T-helper 1 cell treated with Interleukin-12 subunit alpha and Interleukin-12 subunit beta and Interleukin-4 antibody, amounts not matched to agents 30 ng/mL and 1 ng/mL, for 36 hours (primary cell): ENCODE measurements at regions not wholly inside any gene's neighbourhood (a gene's known extent, or its start where the extent isn't known, plus 50 kb on each side); places are given as distances from the start of the nearest gene placed in this dataset.
"Not testable (repeated sequence)": the region's sequence is repeated elsewhere in the genome, so short reads cannot be mapped to it uniquely, and the experiment has no call there.

Experiments used
- intact Hi-C: fragments of 100-400 bp; cut with micrococcal nuclease; formaldehyde crosslinking; loops from one replicate; pipeline ENCODE4 v1.15.1; 2024

DNA sequence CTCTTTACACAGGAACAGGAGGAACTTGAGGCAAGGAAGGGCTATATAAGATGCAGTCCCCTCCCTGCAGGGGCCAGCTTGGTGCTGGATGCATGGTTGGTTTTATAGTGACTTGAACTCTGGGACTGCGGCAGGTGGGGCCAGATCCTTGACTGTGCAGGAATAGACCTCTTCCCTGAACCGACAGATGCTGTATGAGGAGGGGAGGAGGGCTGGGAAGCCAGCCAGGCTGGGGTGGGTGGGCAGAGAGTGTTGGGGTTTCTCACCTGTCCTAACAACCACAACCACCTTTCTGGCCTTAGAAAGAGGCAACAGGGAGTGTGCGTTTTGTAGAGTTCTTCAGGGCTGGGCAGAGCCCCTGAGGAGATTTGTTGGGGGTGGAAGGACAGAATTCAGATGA is 798.1 kb downstream of the KCNJ18 start:
- intact Hi-C loops: no loop called here

DNA sequence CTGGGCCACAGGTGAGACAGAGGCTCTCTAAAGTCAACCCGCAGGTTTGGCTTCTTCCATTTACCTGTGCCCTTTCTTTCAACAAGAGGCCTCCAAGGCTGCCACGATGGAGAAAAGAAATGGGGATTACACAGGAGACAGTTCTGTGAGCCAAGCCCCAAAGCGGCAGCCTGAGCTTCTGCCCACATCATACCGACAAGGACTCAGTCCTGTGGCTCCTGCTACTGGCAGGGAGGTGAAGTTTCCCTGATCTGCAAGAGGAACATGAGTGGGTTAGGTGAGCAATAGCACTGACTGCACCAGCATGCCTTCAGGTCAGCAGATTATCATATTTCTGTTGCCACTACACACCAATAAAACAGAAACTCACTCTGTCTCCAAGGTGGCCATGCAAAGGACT is 800.0 kb downstream of the KCNJ18 start:
- intact Hi-C loops: no loop called here

DNA sequence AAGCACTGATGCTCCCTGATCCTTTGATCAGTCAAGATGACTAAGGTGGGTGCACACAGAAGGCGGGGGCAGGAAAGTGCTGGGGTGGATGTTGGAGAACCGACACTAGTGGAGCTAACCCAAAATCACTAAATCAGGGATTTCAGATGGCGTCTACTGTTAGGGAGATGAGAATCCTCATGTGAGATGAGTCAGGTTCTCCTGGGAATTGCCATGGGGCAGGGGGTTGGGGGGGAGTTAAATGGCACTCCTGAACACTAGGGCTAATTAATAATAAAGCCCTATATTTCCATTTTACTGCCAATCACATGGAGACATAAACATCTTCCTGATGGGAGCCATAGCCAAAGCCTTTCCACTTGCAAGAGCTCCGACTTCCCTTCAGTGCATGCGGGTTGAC is 804.1 kb downstream of the KCNJ18 start:
- intact Hi-C loops: no loop called here

DNA sequence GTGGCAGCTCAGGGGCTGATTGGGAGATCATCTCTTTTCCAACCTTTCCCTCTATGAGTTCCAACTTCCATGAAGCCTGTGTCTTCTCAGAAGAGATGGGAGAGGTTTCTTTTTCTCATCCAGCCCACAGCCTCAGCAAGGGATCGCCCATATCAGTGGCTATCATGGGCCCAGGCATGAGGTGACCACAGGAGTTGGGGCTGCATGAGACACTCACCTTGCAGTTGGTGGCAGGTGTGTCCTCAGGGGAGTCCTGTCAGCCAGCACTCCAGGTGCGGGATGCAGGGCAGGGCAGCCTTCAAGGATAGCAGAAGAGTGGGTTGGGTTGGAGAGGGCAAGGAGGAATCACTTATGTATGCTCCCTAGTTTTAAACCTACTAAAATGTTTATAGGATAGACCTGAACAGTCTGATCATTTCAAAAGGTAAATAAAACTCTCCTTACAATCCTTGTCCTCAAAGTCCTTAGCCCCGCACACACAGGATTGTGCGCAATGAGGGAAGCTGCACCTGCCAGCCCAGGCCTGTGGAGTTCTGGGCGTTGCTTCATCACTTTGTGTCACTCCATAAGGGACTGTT is 811.1 kb downstream of the KCNJ18 start:
- intact Hi-C loops: no loop called here

DNA sequence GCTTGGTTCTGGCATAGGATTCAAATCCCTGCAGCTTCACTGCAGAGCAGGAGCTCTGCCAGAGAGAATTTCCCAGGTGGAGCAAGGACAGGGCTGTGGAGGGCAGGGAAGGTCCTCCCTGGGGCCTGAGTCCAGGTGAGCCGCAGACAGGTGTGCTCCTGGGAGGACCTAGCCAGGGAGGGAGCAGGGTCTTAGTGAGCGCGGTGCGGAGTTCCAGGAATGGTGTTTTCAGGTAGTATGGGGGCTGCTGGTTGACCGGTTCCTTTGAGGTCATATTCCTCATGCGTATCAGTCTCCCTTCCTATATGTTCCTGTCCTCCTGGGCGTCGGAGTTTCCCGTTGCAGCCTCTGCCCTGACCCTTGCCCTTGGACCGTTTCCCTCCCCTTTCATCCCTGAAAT is 813.3 kb downstream of the KCNJ18 start:
- intact Hi-C loops: no loop called here

DNA sequence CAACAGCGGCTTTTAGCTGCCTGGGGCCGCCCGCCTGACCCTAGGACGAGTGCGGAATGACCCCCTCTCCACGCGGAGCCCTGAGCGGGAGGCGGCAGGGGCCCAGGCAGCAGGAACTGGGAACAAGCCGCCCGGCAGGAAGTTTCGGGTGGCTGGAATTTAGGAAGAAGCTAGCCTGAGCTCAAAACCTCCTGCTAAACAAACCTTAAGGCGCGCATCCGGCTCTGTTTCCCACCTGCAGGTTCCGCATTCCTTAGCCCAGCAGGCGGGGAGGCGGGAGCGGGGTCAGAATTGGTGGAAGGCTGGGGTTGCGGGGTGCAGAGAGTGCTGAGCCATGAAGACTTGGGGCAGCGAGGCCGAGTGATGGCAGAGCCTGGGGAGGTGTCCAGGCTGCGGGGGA is 813.9 kb downstream of the KCNJ18 start:
- intact Hi-C loops: no loop called here

DNA sequence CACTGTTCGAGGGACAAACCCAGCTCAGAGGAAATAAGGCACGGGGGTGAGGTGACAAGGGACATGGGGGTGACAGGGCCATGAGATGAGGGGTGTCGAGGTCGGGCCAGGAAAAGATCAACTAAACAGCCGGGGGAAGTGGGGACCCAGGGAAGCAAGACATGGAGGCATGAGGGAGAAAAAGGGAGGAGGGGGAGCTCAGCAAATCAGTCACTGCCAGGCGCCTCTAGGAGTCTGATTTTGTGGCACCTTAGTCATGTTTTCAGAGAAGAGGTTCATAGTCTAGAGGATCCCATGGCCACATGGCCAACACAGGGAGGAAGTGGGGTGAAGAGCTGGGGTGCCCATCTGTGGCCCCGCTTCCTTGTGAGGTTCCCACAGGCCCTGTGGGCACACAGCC is 814.5 kb downstream of the KCNJ18 start:
- intact Hi-C loops: no loop called here

DNA sequence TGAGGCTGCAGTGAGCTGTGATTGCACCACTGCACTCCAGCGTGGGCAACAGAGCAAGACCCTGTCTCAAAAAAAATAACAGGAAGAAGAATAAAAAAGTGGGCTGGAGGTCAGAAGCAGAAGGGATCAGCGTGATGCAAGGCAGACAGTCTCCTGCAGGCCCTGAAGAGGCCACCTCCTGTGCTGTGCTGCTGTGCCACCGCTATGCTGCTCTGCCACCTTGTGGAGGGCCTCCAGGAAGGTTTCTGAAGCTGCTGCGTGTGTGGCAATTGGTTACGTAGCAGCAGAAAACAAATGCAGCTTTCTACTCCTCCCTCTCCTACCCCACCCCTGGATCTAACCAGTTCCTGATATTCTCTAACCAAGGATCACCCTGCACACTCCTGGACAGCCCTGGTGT is 815.5 kb downstream of the KCNJ18 start:
- intact Hi-C loops: no loop called here

DNA sequence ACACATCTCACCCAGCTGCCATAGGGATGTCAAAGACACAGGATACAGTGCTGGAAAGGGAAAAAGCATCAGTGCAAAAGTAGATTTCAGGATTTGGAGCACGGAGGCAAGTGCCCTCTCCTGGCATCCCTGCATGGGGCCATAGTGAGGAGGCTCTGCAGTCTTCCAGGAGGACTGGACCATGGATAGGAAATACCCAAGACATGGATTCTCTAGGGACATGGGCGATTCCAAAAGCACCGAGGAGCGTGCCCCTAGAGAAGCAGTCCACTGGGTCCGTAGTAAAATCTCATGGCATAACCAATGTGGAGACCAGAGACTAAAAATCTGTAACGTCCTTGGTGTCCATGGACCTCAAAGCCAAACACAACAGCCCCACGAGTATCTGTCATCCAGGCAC is 818.2 kb downstream of the KCNJ18 start:
- intact Hi-C loops: no loop called here

DNA sequence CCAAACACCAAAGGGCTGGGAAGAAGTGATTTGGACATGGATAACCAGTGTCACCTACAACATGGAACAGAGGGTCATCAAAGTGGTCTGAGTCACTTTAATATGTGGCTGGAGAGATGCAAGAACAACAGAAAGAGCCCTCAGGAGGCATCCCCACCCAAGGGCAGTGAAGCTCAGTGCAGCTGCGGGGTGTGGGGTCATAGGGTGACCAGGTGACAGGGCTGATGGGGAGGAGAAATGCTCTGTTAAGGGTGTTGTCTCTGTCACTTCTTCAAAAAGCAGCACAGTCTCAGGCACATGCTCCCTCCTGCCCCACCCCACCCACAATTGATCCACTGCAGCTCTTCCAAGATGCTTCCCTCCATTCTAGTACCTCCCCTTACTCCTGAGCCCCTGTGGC is 819.1 kb downstream of the KCNJ18 start:
- intact Hi-C loops: no loop called here

DNA sequence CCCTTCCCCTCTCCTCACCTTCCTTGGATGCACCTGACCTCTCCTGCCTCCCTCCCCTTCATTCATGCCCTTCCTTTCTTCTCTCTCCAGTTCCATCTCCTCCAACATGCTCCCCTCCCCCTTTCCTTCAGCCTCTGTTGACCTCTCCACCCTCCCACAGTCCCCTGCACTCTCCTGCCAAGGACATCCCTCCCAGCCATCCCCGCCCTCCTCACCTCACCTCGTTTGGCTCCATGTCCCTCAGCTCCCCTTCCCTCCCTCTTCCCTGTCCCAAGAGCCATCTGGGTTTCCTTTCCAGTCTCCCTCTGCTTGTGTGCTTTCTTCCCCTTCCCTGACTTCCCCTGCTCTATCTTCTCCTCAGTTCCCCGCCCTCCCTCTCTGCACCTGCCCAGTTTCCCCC is 819.7 kb downstream of the KCNJ18 start:
- intact Hi-C loops: no loop called here

DNA sequence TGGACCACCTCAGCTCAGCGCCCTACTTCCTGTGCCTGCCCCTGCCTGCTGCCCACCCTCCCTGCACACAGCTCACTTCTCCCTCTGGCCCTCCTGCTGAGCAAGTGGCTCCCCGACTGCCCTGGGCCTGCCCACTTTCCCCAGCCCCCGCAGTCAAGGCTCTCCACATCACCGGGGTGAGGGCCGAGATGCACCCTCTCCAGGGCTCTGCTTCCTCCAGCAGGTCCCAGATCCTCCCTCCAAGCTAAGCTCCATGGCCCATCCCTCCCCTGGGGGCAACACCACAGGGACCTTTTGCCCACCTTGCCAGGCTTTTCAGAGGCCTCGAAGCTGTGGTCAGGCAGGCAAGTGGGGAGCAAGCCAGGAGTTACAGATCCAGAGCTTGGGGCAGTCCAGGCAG is 820.2 kb downstream of the KCNJ18 start:
- intact Hi-C loops: no loop called here

DNA sequence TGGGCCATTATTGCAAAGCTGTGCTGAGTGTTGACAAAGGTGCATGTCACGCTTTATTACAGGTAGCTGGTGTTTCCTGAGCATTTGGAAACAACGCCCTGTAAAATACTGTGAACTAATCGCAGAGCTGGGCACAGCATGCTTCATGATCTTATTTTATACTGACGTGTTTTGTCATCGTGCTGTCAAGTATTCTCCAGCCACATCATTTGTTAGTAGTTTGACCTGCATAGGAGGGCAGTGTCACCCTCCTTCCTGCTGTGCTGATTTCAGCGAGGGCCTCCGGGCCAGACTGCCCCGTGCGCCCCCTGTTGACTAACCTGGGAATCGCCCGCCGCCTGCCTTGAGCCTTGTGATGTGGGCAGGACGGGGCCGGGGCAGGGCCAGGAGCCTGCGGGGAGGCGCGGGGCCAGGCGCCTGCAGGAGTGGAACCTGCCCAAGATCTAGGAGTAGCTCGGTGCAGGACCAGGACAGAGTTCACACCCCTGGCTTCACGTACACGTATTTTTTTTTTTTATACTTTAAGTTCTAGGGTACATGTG is 820.7 kb downstream of the KCNJ18 start:
- intact Hi-C loops: no loop called here

DNA sequence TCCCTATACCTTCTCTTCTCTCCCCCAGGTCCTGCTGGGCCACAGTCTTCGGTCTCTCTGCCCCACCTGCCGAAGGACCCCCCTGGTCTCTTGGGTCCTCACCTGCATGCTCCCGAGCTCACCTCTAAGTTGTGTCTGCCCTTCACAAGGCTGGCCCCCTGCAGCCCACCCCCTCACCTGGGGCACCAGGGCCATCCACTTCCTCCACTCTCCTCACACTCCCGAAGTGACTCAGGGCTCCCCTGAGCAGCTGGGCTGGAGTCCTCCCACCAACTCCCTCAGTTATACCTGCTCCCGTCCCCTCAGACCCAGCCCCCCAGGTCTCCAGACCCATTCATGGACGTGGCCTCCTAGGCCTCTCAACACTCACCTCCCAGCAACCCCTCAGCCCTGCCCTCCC is 822.0 kb downstream of the KCNJ18 start:
- intact Hi-C loops: no loop called here

DNA sequence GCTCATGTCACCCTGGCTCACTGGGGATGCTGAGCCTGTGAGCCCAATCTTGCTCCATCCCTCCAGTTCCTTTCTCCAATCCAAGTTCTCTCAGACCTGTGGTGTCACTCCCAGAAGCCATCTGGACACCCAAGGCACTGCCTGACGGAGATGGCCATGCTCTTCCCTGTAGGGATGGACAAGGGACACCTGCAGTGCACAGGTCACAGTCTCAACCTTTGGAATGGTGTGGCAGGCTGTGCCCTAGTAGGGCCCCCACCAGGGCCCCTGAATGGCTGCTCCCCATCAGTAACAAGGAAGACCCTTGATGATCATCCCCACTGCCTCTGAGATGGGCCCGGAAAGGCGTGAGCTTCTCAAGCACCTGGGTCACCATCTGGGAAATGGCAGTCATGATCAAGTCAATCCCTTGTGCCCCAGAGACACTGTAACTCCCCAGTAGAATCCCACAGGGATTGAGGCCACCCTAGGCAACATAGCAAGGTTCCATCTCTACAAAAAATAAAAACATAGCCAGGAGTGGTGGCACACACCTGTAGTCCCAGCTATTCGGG is 822.5 kb downstream of the KCNJ18 start:
- intact Hi-C loops: no loop called here

DNA sequence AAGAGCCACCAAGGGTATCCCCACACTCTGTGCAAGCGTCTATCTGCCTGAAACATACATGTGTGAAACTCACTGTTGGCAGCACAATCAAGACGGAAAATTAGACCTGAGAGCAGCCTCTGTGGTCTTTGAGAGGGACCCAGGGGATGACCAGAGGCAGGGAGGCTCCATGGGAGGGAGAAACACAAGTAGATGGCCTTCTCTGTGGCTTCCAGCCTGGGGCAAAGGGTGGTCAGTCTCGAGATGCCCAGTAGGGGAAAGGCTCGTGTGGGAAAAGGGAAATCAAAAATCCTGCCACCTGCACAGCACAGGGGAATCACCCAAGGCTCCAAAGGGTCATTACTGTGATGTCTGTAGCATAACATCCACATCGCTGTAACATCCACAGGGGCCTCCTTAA is 823.3 kb downstream of the KCNJ18 start:
- intact Hi-C loops: no loop called here

DNA sequence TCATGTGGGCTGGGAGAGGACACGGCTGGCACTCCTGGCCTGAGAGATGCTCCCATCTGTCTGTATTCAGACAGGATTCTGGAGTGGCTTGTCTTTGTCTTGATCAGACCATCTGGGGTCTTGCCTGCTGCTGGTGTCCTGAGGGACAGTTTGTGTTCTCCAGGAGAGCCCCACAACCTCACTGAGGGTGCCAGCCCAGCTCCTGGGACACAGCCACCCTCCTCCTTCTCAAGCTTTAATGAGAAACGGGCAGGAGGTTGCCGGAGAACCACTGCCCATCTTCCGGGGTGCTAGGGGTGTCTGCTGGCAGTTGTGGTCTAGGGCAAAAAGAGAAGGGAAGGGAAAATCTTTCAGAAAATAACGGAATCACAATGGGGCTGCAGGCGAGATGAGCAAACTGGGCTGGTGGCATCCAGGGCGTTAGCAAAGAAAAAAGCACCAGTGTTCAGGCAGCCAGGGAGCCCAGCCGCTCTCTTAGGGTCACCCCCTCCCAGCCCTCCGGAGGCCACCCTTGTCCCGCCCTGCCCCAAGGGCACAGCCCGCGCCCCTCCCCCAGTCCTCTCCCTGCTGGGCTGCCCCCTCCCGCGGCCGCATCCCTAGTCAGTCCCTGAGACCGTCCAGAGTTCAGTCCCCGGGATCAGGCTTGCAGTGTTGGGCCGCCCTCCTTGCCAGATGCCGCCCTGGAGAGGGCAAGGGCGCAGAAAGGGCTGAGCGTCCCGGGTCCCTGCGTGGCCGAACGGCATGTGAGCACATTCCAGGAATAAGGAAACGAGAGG is 824.7 kb downstream of the KCNJ18 start:
- intact Hi-C loops: no loop called here

DNA sequence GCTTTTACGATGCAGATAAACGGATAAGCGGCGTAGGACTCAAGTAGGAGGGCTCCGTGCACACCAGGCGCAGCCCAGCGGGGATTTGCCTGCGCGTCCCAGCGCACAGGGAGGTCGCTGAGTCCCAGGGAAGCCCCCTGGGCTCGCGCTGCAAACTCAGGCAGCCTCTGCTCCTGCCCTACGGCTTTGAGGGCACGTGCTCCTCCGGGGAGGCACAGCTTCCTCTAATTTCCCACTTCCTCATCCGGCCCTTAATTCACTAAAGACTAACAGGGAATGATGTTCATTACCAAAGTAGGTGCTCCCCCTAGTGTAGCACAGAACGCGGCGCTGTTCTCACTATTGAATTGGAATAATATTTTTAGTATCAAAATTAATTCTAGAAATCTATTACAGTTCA is 825.4 kb downstream of the KCNJ18 start:
- intact Hi-C loops: no loop called here

DNA sequence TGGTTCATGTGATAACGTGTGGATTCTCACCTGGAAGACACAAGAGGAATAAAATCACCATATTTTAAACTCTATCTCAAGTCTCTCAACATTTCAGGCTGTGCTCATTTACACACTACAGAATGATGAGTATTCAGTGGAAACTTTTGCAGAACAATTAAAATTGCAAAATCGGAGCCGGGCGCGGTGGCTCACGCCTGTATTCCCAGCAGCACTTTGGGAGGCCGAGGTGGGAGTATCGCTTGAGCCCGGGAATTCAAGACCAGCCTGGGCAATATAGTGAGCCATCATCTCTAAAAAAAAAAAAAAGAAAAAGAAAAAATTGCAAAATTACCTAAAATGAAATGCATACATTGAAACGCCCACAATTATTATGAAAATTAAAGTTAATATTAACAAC is 825.9 kb downstream of the KCNJ18 start:
- intact Hi-C loops: no loop called here

DNA sequence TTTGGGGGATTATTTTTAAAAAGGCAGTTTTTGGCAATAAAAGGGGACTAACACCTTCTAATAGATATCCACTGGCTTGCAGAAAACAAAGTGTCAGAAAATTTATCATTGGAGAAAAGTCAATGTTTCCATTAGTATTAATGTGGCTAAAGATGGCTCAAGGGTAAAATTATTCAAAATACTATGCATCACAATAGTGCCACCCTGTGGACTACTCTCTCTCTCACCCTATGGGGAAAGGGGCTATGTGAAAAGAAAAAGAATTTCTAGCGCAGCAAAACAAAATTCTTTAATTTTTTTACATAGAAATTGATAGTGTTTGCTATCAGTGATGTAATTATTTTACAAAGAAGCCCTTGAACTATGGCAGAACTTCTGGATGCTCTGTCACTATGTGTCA is 856.5 kb downstream of the KCNJ18 start:
- intact Hi-C loops: not testable (repeated sequence)

DNA sequence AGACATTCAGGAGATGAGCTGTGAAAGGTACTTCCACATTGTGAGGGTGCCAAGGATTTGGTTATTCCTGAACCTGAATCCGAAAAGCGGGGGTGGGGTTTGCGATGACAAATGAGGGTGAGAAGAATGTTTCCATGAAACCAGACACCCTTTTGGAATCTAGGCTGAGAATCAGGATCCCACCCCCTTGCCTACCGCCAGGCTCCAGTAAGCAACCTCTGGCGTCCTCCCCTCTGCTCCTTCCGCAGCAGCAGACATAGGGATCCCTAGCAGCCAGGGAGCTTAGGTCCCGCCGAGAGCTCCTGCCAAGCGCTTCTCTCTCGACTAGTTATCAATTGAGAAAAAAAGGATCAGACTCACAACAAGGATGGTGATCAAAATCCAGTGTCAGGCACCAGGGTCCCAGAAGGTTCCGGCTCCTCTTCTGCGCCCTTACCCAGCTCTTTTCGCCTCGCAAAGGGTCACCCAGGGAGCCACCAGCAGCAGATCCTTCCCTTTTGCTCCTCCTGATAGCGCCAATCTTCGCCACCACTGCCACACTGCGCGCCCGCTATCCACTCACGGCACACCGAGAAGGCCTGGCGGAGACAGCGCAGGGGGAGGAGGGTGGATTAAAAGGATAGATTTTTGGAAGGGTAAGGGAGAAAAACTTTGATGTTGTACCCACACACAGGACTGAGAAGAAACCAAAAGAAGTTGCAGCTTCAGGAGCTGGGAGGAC is 859.5 kb downstream of the KCNJ18 start:
- intact Hi-C loops: not testable (repeated sequence)

DNA sequence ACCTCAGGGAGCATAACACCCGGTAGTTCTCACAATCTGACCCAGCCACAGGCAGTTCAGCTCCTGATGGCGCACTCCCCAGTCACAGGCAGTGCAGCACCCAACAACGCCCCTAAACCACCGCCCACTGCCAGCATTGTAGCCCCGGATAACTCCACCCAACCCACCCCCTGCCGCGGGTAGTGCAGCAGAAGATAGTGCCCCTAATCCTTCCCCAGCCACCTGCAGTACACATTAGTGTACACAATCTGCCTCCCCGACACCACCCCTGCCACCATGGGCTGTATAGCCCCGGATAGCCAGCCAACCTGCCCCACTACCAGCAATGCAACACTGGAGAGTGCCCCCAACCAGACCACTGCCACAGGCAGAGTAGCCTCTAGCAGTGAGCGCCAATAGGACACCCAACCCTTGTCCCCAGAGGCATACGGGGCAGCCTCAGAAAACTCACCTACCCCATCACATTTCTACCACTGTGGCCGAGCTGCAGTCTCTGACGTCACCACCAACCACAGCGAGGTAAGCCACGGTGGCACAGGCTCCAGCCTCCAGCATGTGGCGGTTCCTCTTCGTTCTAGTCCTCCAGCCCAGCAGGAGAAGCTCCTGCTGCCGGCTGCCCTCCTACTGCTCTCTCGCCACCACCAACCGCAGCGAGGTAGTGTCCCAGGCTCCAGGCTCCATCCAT is 877.3 kb downstream of the KCNJ18 start:
- intact Hi-C loops: no loop called here
